B cell (primary cell): ENCODE measurements at regions not wholly inside any gene's neighbourhood (a gene's known extent, or its start where the extent isn't known, plus 50 kb on each side); places are given as distances from the start of the nearest gene placed in this dataset.

ENCODE experiments used
- ATAC-seq: fragments of 200-7000 bp; cut with Tn5 transposase; one replicate; pipeline ENCODE4 v1.10.0; 2021; ENCODE audit warnings: low read depth, mild to moderate bottlenecking, moderate number of reproducible peaks, moderate library complexity
- CTCF ChIA-PET: fragments of 350-600 bp; sonication (Branson Sonifier 250); formaldehyde crosslinking; loops from one replicate; lab custom pipeline; 2021; ENCODE audit warnings: antibody characterized with exemption, inconsistent platforms; lab: Charles Lee
- POLR2A ChIA-PET: fragments of 350-600 bp; sonication (Branson Sonifier 250); formaldehyde crosslinking; loops from one replicate; lab custom pipeline; 2021; ENCODE audit warnings: antibody characterized with exemption; lab: Charles Lee
- DNase-seq: peaks from one replicate; pipeline ENCODE4 v3.0.0; 2013
- H2AFZ ChIP-seq: 2 replicates; pipeline ENCODE4 v1.6.1; 2012; ENCODE audit warnings: mild to moderate bottlenecking, low read depth, low read length; ENCODE audit not compliant: insufficient read depth, poor library complexity, severe bottlenecking
- H3K27ac ChIP-seq, 2 donors: 1 replicate in 1 of 2; 2 replicates in 1 of 2; pipeline ENCODE4 v1.5.1; 2012 to 2013; ENCODE audit warnings: low read length in 2 of 2, mild to moderate bottlenecking in 2 of 2, moderate library complexity in 1 of 2
- H3K27me3 ChIP-seq, 4 experiments: fragments of 200-600 bp in 1 of 4; sonication (generic) in 1 of 4; replicated peaks in 1 of 4; 1 replicate in 2 of 4; 2 replicates in 2 of 4; pipeline versions ENCODE4 v1.6.1 to v1.7.0; 2013 to 2016; ENCODE audit warnings: low read length in 3 of 4, mild to moderate bottlenecking in 2 of 4, mixed read lengths in 1 of 4, moderate library complexity in 1 of 4; ENCODE audit not compliant: insufficient read depth in 4 of 4, control insufficient read depth in 3 of 4; ENCODE audit errors: control extremely low read depth in 1 of 4
- H3K36me3 ChIP-seq, 2 experiments: replicated peaks in 1 of 2; 1 replicate in 1 of 2; 2 replicates in 1 of 2; pipeline versions ENCODE4 v1.6.1 to v1.7.1; 2013; ENCODE audit warnings: low read length in 1 of 2; ENCODE audit not compliant: insufficient read depth in 2 of 2, control insufficient read depth in 1 of 2; ENCODE audit errors: control extremely low read depth in 1 of 2, extremely low read depth in 1 of 2
- H3K4me1 ChIP-seq, 2 donors: fragments of 200-600 bp in 1 of 2; sonication (generic) in 1 of 2; 1 replicate in 1 of 2; 2 replicates in 1 of 2; pipeline versions ENCODE4 v1.5.1 to v1.6.1; 2013 to 2017; ENCODE audit warnings: low read length in 2 of 2; ENCODE audit not compliant: control insufficient read depth in 2 of 2, insufficient read depth in 2 of 2
- H3K4me2 ChIP-seq: replicated peaks from 2 replicates; pipeline ENCODE3; 2012; ENCODE audit warnings: mild to moderate bottlenecking, low read depth, low read length; ENCODE audit not compliant: poor library complexity, severe bottlenecking
- H3K4me3 ChIP-seq, 5 experiments: fragments of 200-600 bp in 1 of 5; sonication (generic) in 1 of 5; 1 replicate in 3 of 5; 2 replicates in 2 of 5; pipeline versions ENCODE4 v1.5.1 to v1.7.0; 2011 to 2016; ENCODE audit warnings: low read length in 4 of 5, mild to moderate bottlenecking in 4 of 5, low read depth in 2 of 5, control low read depth in 1 of 5, moderate library complexity in 1 of 5; ENCODE audit not compliant: insufficient read depth in 1 of 5; ENCODE audit errors: control extremely low read depth in 1 of 5, extremely low read depth in 1 of 5
- H3K79me2 ChIP-seq: fragments of 200-600 bp; sonication (generic); one replicate; pipeline ENCODE4 v1.6.0; 2016; ENCODE audit warnings: low read length; ENCODE audit not compliant: control insufficient read depth, insufficient read depth
- H3K9ac ChIP-seq: fragments of 200-600 bp; sonication (generic); 2 replicates; pipeline ENCODE4 v1.6.1; 2017; ENCODE audit warnings: mild to moderate bottlenecking, low read length, moderate library complexity
- H3K9me3 ChIP-seq, 3 donors: one replicate each; pipeline versions ENCODE4 v1.6.1 to v1.7.1; 2013; ENCODE audit warnings: low read length in 2 of 3; ENCODE audit not compliant: control insufficient read depth in 2 of 3, insufficient read depth in 1 of 3; ENCODE audit errors: control extremely low read depth in 1 of 3
- H4K20me1 ChIP-seq: 2 replicates; pipeline ENCODE4 v1.6.0; 2012; ENCODE audit warnings: mild to moderate bottlenecking, low read length; ENCODE audit not compliant: insufficient read depth, control insufficient read depth, poor library complexity, severe bottlenecking
- H3K27ac Mint-ChIP-seq: one replicate; pipeline ENCODE4 v1.8.0; 2021; ENCODE audit warnings: mixed read lengths
- H3K27me3 Mint-ChIP-seq: one replicate; pipeline ENCODE4 v1.8.0; 2021; ENCODE audit warnings: mixed read lengths
- H3K4me1 Mint-ChIP-seq: one replicate; pipeline ENCODE4 v1.8.0; 2021; ENCODE audit warnings: mixed read lengths
- H3K4me3 Mint-ChIP-seq: one replicate; pipeline ENCODE4 v1.8.0; 2021; ENCODE audit warnings: mixed read lengths
- H3K9me3 Mint-ChIP-seq: one replicate; pipeline ENCODE4 v1.8.0; 2022; ENCODE audit warnings: mixed read lengths; ENCODE audit not compliant: insufficient read depth
- CTCF ChIP-seq: fragments of 200-600 bp; IDR thresholded peaks from one replicate; pipeline ENCODE4 v1.8.0; 2022; ENCODE audit warnings: antibody characterized with exemption, mild to moderate bottlenecking
- EZH2 ChIP-seq: IDR thresholded peaks from 2 replicates; pipeline ENCODE4 v1.6.1; 2012; ENCODE audit warnings: borderline replicate concordance, low read depth, mild to moderate bottlenecking, moderate library complexity, low read length; ENCODE audit not compliant: insufficient read depth, poor library complexity, severe bottlenecking
- WGBS: methylation state at CpG from one replicate; pipeline ENCODE4 v1.1.5; 2013; ENCODE audit warnings: missing lambda C conversion rate; ENCODE audit not compliant: insufficient coverage; 5-methylcytosine and 5-hydroxymethylcytosine counted together
- intact Hi-C: fragments of 100-400 bp; cut with micrococcal nuclease; formaldehyde crosslinking; loops from one replicate; pipeline ENCODE4 v1.10.0; 2022

GRCh38 chr4:20095805-20096541 lies 155.7 kb upstream of the SLIT2 start:
- Histone ChIP-seq H3K4me3 (no peak overlapping the region), H3K27me3 (no peaks in the 10 kb centered on the region), H3K9ac (no peak overlapping the region), H3K36me3 (no peaks in the 10 kb centered on the region), H3K79me2 (no peaks in the 10 kb centered on the region), H3K9me3 (peaks cover 0 to 6% (median 0%) of the 10 kb centered on the region in 3 donors), H4K20me1 (no peaks in the 10 kb centered on the region), H3K4me2 (no peak overlapping the region), H3K27ac (no peak overlapping the region), H2AFZ (no peak overlapping the region), H3K4me1 (no peaks in the 10 kb centered on the region)
- H3K27ac Mint-ChIP-seq: no peak overlapping the region
- WGBS: 89% methylated on average over 2 of the region's 4 CpGs
- ATAC-seq (no peak), DNase-seq (no peak)
- H3K4me3 Mint-ChIP-seq: no peak overlapping the region
- no peaks in the 10 kb centered on the region for H3K9me3 Mint-ChIP-seq
- no peaks in the 10 kb centered on the region for H3K27me3 Mint-ChIP-seq
- POLR2A ChIA-PET: no interaction called here
- CTCF ChIA-PET: no interaction called here
- no peaks in the 10 kb centered on the region for H3K4me1 Mint-ChIP-seq
- TF ChIP-seq EZH2 (no peak), CTCF (no peak)
- intact Hi-C loops: no loop called here

- DNase-seq (no peak), ATAC-seq (no peak)
- no peak overlapping the region for H2AFZ ChIP-seq
- no peaks in the 10 kb centered on the region for H3K9me3 ChIP-seq
- H3K4me3 ChIP-seq: no peak overlapping the region
- no peak overlapping the region for H3K27ac ChIP-seq
- no peak overlapping the region for H3K4me3 Mint-ChIP-seq
- no peaks in the 10 kb centered on the region for H4K20me1 ChIP-seq
- H3K27me3 Mint-ChIP-seq: no peaks in the 10 kb centered on the region
- H3K4me2 ChIP-seq: no peak overlapping the region
- no CpG with 5 or more reads among the region's 1 CpG for WGBS
- H3K27me3 ChIP-seq: no peaks in the 10 kb centered on the region
- no peak overlapping the region for H3K27ac Mint-ChIP-seq
- intact Hi-C loops: no loop called here
- H3K9ac ChIP-seq: no peak overlapping the region
- no peaks in the 10 kb centered on the region for H3K4me1 Mint-ChIP-seq
- H3K79me2 ChIP-seq: no peaks in the 10 kb centered on the region
- H3K36me3 ChIP-seq: no peaks in the 10 kb centered on the region
- TF ChIP-seq CTCF: no peak
- no peak for TF ChIP-seq EZH2
- H3K9me3 Mint-ChIP-seq: no peaks in the 10 kb centered on the region
- ChIA-PET CTCF (no interaction called here), POLR2A (no interaction called here)
- H3K4me1 ChIP-seq: no peaks in the 10 kb centered on the region
Measured at GRCh38 chr4:20091781-20092180, 159.9 kb upstream of the SLIT2 start.
